ENCODE measurements at regions not wholly inside any gene's neighbourhood (a gene's known extent, or its start where the extent isn't known, plus 50 kb on each side); places are given as distances from the start of the nearest gene placed in this dataset.

DNA sequence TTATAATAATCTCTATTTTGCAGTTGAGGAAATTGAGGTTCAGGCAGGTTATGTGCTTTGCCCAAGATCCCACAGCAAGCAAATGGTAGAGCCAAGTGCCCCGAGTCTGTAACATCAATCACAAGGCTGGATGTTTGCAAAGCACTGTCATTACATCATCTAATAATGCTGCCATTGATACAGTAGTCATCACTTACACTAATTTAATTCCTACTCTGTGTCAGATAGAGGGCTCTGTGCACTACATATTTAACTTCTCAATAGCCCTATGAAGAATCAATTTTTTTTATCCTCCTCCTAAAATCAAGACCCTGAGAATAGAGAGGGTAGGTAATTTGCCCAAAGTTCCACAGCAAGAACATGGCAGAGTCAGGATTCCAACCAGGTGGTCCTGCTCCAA is 178.1 kb upstream of the VASH1 start:
- intact Hi-C loops (cut with micrococcal nuclease; ENCODE audit: unreplicated experiment), result no loop called here
- POLR2A ChIA-PET, result no interaction called here
- BruUV-seq (replicated peaks), result no TSS peak

DNA sequence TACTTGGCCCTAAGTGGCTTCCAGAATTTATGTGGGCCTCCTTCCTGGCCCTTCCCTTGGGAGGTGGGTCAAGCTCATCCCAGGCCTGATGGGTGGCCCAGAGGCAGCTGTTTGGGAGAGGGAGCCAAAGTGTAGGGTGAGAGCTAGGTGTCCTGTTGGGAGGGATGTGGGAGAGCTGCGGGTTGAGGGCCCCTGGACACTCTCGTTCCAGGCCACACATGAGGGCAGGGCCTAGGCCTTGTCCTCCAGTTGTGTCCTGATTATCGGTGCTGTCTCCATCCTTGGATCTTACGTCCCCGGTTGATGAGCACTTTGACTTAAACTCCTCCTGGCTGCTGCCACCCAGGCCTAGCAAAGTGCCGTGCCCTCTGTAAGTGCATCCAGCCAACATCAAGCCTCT is 177.5 kb upstream of the VASH1 start:
- no TSS peak for BruUV-seq (replicated peaks)
- intact Hi-C loops (cut with micrococcal nuclease; ENCODE audit: unreplicated experiment), result no loop called here
- Histone ChIP-seq H2AFZ (ENCODE audit: low read length) (no peak overlapping the region), H4K20me1 (ENCODE audit: insufficient read depth, low read length) (no peaks in the 10 kb centered on the region), H3K9me2 (ENCODE audit: insufficient read depth, low read length) (no peaks in the 10 kb centered on the region), H3K9me3 (ENCODE audit: low read length) (no peaks in the 10 kb centered on the region), H3K36me3 (ENCODE audit: insufficient read depth, low read length) (no peaks in the 10 kb centered on the region), H3K4me2 (ENCODE audit: low read length) (no peak overlapping the region), H3K79me2 (ENCODE audit: insufficient read depth, low read depth, low read length) (no peaks in the 10 kb centered on the region), H3K4me3 (ENCODE audit: low read depth, low read length, poor library complexity, severe bottlenecking) (no peak overlapping the region), H3K4me1 (ENCODE audit: insufficient read depth, low read length, poor library complexity, severe bottlenecking) (no peaks in the 10 kb centered on the region), H3K27ac (ENCODE audit: low read depth, low read length, poor library complexity, severe bottlenecking) (no peak overlapping the region)
- no peak for TF ChIP-seq EZH2phosphoT487 (IDR thresholded peaks at IDR 0.05; ENCODE audit: borderline replicate concordance, low read depth, low read length)
- TF ChIP-seq, protein P1, sequence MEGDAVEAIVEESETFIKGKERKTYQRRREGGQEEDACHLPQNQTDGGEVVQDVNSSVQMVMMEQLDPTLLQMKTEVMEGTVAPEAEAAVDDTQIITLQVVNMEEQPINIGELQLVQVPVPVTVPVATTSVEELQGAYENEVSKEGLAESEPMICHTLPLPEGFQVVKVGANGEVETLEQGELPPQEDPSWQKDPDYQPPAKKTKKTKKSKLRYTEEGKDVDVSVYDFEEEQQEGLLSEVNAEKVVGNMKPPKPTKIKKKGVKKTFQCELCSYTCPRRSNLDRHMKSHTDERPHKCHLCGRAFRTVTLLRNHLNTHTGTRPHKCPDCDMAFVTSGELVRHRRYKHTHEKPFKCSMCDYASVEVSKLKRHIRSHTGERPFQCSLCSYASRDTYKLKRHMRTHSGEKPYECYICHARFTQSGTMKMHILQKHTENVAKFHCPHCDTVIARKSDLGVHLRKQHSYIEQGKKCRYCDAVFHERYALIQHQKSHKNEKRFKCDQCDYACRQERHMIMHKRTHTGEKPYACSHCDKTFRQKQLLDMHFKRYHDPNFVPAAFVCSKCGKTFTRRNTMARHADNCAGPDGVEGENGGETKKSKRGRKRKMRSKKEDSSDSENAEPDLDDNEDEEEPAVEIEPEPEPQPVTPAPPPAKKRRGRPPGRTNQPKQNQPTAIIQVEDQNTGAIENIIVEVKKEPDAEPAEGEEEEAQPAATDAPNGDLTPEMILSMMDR (conservative IDR thresholded peaks at IDR 0.05; ENCODE audit: low read length), result no peak
- DNase-seq (ENCODE audit: low spot score), result no peak
- CTCF ChIA-PET (ENCODE audit: unreplicated experiment), result no interaction called here
- POLR2A ChIA-PET, result no interaction called here

More for the DNA sequence above, 178.1 kb upstream of the VASH1 start:
- H3K27ac ChIP-seq (ENCODE audit: low read depth, low read length, poor library complexity, severe bottlenecking), result no peak overlapping the region
- no peaks in the 10 kb centered on the region for H3K36me3 ChIP-seq (ENCODE audit: insufficient read depth, low read length)
- no peak overlapping the region for H3K4me2 ChIP-seq (ENCODE audit: low read length)
- H3K9me2 ChIP-seq (ENCODE audit: insufficient read depth, low read length), result no peaks in the 10 kb centered on the region
- no peak overlapping the region for H2AFZ ChIP-seq (ENCODE audit: low read length)
- H3K4me3 ChIP-seq (ENCODE audit: low read depth, low read length, poor library complexity, severe bottlenecking), result no peak overlapping the region
- TF ChIP-seq EZH2phosphoT487 (IDR thresholded peaks at IDR 0.05; ENCODE audit: borderline replicate concordance, low read depth, low read length), result no peak
- TF ChIP-seq, protein P1 (conservative IDR thresholded peaks at IDR 0.05; ENCODE audit: low read length), result no peak
- H3K4me1 ChIP-seq (ENCODE audit: insufficient read depth, low read length, poor library complexity, severe bottlenecking), result no peaks in the 10 kb centered on the region
- H3K79me2 ChIP-seq (ENCODE audit: insufficient read depth, low read depth, low read length), result no peaks in the 10 kb centered on the region
- no peaks in the 10 kb centered on the region for H4K20me1 ChIP-seq (ENCODE audit: insufficient read depth, low read length)
- DNase-seq (ENCODE audit: low spot score), result no peak
- no peaks in the 10 kb centered on the region for H3K9me3 ChIP-seq (ENCODE audit: low read length)
- CTCF ChIA-PET (ENCODE audit: unreplicated experiment), result no interaction called here

DNA sequence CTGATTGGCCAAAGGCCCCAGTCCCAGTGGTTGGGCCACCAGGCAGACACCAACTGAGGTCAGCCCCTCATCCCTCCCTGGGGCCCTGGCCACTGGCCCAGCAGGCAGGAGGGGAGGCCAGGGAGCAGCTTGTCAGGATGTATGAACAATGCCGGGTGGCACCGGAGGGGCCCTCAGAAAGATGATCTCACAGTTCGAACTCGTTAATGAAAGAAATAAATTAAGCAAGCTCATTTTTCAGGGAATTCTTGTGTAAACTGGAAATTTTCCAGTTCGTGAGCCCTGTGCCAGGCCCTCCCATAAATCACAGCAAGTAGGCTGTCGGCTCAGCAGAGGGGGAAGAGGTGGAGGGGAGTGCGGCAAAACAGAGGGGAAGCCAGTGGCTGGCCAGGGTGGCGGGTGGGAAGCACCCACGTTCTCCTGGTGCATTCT is 177.0 kb upstream of the VASH1 start:
- TF ChIP-seq EZH2phosphoT487 (IDR thresholded peaks at IDR 0.05; ENCODE audit: borderline replicate concordance, low read depth, low read length), result no peak
- TF ChIP-seq, protein P1 (conservative IDR thresholded peaks at IDR 0.05; ENCODE audit: low read length), result no peak
- POLR2A ChIA-PET, result no interaction called here

More for the DNA sequence above, 177.0 kb upstream of the VASH1 start:
- no peak for DNase-seq (ENCODE audit: low spot score)
- H4K20me1 ChIP-seq (ENCODE audit: insufficient read depth, low read length), result no peaks in the 10 kb centered on the region
- H3K27ac ChIP-seq (ENCODE audit: low read depth, low read length, poor library complexity, severe bottlenecking), result no peak overlapping the region
- BruUV-seq (replicated peaks), result no TSS peak
- no peaks in the 10 kb centered on the region for H3K9me3 ChIP-seq (ENCODE audit: low read length)
- H3K4me3 ChIP-seq (ENCODE audit: low read depth, low read length, poor library complexity, severe bottlenecking), result no peak overlapping the region
- CTCF ChIA-PET (ENCODE audit: unreplicated experiment), result no interaction called here
- H3K79me2 ChIP-seq (ENCODE audit: insufficient read depth, low read depth, low read length), result no peaks in the 10 kb centered on the region
- no peak overlapping the region for H3K4me2 ChIP-seq (ENCODE audit: low read length)
- H3K9me2 ChIP-seq (ENCODE audit: insufficient read depth, low read length), result no peaks in the 10 kb centered on the region
- intact Hi-C loops (cut with micrococcal nuclease; ENCODE audit: unreplicated experiment), result no loop called here
- H2AFZ ChIP-seq (ENCODE audit: low read length), result no peak overlapping the region
- H3K36me3 ChIP-seq (ENCODE audit: insufficient read depth, low read length), result no peaks in the 10 kb centered on the region
- H3K4me1 ChIP-seq (ENCODE audit: insufficient read depth, low read length, poor library complexity, severe bottlenecking), result no peaks in the 10 kb centered on the region

Data from OCI-LY7 (cell line).